GM19328 (cell line): ENCODE measurements at regions not wholly inside any gene's neighbourhood (a gene's known extent, or its start where the extent isn't known, plus 50 kb on each side); places are given as distances from the start of the nearest gene placed in this dataset.
"Not testable (repeated sequence)": the region's sequence is repeated elsewhere in the genome, so short reads cannot be mapped to it uniquely, and the experiment has no call there.

Experiments
- ATAC-seq: cut with Tn5 transposase; IDR thresholded peaks from one replicate; pipeline ENCODE4 v1.9.1; 2021; ENCODE audit warnings: mild to moderate bottlenecking, moderate library complexity; ENCODE audit not compliant: unreplicated experiment

DNA sequence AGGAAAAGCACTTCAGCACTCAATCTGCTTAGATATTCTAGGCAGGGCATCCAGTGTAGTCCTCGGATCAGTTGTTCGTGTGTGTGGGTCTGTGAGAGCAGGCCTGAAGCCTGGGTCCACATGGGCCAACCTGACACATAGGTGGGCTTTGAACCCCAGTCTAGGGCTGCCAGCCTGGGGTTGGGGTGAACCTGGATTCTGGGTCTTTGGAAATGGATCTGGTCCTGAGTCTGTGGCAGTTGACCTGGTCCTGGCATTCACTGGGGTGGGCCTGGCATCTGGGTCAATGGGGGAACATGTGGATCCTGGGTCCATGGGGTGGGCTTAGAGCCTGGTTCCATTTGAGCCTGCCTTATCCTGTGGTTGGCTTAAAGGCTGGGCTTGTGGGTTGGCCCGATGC, 492.6 kb upstream of the MAN1A1 start:
- no peak for ATAC-seq

DNA sequence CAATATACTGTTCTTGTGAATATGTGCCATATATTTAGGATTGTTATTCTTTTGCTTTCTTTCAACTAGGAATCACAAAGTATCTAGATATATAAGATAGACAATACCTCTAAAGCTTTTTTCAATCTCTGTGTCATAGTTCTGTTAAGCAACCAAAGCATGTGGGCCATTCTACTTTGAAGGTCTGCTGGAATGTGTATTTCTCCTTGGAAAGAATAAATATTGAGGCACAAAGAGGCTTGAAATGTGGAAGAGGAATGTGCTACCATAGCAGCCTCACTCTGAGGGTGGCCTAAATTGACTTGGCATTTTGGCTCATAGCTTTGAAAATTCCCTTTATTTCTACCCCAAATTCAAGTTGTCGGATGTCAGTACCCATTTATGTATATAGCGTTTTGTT, 488.5 kb upstream of the MAN1A1 start:
- ATAC-seq = no peak

DNA sequence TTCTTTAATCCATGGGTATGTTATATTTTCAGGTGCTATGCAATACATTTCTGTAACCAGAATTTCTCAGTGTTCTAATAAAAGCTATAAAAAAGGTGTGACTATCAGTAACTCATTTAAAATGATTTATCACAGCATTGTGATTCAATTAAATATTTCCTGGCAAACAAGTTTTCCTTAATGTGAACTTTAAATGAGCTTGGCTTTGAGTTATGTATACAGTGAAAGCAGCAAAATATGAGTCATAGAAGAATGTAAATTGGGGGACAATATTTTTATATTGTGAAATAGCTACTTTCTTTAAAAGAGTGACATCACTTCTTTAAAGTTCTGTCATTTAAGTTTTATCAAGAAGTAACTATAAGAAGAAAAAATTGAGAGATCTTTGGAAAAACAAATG, 484.9 kb upstream of the MAN1A1 start:
- no peak for ATAC-seq

DNA sequence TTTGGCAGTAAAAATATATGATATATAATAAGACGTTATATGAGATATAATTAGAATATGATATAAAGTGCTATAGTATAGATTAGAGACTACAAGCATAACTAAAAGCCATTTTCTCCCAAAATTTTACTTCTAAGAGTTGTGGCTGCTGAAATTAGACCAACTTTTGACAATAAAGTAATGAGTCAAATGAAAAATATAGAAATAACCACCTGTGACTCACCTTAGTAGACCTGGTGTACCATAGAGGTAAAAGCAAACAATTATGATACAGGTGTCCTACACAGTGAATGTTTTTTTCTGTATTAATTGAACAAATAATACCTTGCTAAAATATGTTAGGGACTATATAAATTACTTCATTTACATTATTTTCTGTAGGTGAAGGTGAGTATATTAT, 482.9 kb upstream of the MAN1A1 start:
- no peak for ATAC-seq

DNA sequence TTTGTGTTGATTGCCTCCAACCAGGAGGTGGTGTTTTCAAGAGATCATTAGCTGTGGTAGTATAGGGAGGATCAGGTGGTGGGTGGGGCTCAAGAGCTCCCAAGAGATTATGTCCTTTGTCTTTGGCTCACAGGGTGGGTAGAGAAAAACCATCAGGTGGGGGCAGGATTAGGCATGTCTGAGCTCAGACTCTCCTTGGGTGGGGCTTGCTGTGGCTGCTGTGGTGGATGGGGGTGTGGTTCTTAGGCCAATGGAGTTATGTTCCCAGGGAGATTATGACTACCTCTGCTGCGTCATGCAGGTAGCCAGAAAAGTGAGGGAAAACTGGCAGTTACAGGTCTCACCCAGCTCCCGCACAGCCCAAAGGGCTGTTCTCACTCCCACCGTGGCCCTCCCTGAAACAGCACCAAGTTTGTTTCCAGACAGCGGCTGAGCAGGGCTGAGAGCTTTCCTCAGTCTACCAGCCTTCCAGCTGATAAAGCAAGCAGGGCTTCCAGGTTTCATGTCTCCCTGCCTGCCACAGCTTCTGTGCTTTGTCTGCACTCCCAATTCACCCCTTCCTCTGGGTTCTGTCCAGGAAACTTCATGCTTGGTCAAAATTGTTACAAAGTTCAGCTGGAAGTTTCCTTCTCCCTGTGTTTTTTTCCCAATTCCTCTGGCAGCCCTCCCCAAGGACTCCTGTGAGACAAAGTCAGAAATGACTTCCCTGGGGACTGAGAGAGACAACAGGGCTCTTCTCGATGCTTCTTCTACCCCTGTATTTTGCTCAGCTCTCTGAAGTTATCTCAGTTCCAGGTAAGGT, 481.1 kb upstream of the MAN1A1 start:
- no peak for ATAC-seq

DNA sequence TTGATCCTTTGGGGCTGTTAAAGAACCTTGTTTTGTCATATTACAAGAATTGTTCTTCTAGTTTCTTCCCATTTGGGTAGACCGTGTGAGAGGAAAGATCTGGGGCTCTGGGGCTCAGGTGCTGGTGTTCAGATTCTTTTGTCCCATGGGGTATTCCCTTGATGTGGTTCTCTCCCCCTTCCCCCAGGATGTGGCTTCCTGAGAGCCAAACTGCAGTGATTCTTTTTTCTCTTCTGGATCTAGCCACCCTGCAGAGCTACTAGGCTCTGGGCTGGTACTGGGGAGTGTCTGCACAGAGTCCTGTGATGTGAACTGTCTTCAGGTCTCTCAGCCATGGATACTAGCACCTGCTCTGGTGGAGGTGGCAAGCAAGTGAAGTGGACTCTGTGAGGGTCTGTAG, 480.5 kb upstream of the MAN1A1 start:
- ATAC-seq = no peak

DNA sequence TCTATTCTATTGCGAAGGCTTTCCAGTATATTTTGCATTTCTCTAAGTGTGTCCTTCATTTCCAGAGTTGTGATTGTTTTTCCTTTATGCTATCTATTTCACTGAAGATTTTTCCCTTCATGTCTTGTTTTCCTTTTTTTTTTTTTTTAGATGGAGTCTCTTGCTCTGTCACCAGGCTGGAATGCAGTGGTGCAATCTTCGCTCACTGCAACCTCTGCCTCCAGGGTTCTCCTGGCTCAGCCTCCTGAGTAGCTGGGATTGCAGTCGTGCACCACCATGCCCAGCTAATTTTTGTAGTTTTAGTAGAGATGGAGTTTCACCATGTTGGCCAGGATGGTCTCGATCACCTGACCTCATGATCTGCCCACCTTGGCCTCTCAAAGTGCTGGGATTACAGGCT, 479.9 kb upstream of the MAN1A1 start:
- not testable (repeated sequence) for ATAC-seq

DNA sequence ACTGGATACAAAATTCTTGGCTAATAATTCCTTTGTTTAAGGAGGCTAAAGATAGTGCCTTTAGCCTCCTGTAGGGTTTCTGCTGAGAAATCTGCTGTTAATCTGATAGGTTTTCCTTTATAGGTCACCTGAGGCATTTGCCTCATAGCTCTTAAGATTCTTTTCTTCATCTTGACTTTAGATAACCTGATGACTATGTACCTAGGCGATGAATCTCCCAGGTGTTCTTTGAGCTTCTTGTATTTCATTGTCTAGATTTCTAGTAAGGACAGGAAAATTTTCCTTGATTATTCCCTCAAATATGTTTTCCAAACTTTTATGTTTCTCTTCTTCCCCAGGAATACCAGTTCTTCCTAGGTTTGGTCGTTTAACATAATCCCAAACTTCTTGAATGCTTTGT, 479.4 kb upstream of the MAN1A1 start:
- ATAC-seq = no peak

DNA sequence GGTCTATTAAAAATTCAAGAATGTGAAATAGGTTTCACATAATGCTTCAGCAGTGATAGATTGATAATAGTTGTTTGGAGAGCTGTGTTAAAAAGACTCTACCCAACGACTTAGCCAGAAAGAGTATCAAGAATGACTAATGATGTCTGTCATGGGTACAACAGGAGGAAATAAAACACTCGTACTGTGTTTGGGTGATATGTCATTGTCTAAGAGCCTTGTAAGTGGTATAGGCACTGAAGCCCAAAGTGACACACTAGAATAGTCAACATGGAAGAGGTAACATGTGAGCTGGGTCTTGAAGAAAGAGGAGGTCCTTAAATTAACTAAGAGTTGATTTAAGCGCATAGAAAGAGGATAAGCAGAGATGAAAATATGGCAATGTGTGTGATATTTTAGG, 471.8 kb upstream of the MAN1A1 start:
- ATAC-seq = no peak

DNA sequence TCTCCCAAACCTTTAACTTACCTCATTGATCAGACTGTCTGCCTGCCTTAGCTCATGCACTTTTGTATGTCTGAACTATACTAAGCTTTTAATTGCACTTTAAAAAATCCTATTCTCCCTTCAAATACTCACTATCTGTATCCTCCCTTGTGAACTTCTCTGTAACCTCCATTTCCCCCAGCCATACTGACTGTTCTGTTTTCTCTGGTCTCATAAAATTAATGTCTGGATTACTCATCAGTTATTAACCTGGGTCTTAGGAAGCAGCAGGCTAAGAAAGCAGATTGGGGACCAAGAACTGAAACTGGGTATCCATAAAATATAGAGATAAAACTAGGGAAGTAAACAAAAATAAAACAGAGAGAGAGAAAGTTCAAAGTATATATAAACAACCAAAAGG, 469.3 kb upstream of the MAN1A1 start:
- ATAC-seq = no peak

DNA sequence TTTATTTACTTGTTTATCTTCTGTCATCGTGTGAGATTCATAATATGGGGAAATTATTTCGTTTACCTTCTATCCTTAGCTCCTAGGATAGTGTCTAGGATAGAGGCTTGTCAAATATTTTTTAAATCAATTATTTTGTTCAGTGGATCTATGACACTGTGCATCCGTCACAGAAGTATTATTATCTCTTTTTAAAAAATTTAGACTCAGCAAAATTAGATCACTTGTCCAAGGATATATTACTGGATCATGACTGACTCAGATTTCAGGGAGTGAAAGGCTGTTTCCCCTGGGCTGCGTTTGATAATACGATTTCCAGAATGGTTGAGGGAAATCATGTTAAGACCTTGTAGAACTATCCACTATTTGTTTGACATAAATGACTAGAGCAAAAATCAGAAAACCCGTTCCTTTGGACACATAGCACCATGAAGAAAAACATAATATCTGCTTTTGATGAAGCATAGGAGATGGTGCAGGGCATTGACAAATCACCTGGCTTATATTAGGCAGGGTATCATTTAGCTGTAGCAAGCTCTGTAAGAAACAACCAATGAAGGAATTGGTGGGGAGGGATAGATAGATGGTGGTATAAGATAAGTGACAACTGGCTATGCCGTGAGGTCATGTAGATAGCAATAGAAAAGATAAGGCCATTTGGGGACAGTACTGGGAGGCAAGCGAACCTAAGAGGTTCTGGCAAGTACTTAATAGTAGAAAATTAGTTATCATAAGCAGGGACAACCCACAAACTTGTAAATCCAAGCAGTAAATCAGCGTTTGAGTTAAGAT, 465.2 kb upstream of the MAN1A1 start:
- ATAC-seq = no peak

DNA sequence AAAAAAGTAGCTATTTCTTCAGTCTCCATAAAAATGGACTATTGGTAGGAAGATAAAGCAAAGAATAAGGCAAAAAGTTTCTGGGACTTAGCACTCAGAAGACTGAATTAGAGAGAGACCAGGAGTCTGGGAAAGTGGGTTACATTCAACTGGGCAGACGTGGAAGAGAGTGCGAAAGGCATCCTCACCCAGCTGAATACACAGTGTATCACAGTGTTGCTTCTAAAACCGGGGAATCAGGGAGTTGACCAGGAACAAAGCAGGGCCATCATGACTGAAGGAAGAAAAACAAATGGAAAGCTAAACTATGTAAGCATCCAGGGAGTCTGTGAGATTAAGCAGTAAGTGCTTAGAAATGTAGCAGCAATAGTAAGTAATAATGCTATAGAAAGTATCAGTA, 452.9 kb upstream of the MAN1A1 start:
- ATAC-seq = no peak

DNA sequence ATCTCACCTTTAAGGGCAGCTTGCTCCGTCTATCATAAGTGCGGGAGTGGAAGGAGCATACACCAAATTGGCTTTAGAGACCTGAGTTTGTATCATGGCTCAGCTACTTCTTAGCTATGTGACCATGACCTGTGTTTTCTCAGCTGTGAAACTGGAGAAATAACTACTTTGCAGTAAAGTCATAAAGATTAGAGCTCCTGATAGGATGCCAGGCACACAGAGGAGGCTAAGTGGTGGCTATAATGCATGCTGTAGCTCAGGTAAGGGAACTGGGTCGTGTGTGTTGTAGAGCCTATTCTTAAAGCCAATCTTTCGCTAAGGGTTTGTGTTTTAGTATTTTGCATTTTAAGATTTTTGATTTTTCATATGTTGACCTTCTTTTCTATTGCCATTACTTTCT, 451.5 kb upstream of the MAN1A1 start:
- ATAC-seq = no peak

DNA sequence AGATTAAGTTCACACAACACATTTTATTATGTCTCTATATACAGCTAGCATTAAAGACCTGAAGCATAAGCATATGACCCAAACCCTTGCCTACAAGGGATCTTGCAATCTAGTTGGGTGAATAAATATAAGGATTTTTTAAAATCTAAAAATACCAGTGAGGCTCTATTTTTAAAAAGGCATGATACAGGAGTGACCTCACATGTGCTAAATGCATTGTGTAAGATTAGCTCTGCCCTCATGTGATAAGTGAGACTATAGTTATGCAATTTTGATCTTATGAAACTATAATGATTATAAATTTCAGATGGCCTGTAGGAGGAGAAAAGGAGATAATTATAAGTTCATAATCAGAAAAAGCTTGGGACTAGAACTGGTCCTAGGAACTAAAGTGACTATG, 451.0 kb upstream of the MAN1A1 start:
- ATAC-seq = no peak

DNA sequence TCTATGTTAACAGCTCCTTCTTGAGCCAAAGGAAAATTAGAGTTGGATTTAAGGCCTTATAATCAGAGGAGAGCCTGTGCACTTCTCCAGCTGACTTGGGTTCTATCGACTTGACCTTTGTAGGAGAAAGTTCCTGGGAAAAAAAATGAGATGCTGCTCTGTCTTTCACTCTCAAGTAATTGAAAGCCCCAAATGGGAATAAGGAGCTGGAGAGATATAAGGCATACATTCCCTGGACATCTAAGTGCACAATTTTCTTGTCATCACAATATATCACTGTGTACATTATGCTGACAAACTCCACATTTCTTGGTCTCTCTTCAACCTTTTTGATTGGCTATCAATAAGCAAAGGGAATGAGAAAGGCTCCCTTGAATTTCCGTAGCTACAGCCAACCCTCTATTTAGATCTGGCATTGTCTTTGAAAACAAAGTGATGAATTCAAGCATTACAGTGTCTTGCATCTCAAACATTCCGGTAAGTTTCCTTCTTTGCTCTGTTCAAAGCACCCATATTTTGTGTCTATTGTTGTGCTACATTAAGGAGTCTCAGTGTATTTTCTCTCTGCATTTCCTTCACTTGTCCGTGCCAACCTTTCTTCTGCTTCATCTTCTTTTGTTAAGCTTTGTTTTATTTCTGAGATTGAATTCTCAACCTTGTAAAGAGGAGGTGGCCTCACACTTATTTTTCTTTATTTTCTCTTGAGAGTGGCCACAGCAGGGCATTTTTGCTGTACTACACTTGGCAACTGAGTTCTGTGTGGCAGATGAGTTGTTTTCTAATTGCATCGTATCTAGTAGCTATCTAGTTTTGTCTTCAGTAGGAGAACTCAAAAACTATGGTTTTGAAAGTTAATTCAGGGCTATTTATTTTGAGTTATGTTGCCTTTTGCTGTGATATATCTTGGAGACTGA, 450.3 kb upstream of the MAN1A1 start:
- ATAC-seq = no peak

DNA sequence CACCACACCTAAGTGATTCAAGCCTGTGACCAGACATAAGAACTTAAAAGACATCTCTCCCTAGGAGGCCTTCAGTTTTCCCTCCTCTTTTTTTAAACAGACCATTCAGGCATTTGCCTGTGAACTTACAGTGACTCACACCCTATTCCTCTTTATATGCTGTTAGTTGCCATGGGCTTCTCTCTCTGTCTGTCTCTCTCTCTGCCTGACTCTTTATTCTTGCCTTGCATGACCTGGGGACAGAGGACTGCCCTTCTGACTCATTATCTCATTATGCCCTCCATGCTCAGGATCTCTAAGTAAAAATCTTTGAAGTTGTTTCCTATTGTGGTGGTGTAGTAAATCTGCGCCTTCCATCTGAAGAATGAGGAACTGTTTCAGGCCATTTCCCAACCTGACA, 442.2 kb upstream of the MAN1A1 start:
- ATAC-seq = no peak

DNA sequence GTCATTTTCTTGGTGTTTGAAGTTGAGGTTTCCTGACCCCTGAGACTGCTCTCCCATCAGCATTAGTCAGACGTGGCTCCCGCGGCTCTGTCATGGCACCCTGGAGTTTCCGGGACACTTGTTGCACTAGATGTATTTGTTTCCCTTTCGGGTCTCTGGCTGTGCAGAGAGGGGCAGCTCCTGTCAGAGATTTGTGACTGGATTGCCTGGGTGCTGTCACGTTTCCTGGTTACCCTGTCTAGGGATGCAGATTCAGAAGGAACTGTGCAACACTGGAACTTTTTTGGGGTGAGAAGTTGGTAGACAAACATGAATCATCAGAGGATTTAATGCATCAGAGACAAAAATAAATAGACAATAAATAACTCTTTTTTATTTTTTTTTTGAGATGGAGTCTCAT, 431.8 kb upstream of the MAN1A1 start:
- ATAC-seq = no peak

DNA sequence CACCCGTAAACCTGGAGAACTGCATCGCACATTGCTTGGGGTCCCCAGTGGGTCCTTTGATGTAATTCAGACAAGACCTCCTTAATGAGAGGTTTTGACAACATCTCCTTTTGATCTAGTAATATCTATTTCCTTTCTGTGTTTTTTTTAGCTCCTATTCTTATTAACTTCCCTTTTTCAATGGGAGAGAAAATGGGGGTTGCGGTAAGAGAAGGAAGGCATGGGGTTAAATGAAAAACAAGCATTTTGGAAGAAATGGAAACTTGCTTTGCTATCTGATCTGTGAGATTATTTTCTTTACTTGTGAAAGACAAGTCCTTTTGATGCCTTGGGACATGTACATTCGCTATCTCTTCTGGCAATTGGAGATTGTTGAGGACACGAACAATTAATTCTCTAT, 418.6 kb upstream of the MAN1A1 start:
- no peak for ATAC-seq

DNA sequence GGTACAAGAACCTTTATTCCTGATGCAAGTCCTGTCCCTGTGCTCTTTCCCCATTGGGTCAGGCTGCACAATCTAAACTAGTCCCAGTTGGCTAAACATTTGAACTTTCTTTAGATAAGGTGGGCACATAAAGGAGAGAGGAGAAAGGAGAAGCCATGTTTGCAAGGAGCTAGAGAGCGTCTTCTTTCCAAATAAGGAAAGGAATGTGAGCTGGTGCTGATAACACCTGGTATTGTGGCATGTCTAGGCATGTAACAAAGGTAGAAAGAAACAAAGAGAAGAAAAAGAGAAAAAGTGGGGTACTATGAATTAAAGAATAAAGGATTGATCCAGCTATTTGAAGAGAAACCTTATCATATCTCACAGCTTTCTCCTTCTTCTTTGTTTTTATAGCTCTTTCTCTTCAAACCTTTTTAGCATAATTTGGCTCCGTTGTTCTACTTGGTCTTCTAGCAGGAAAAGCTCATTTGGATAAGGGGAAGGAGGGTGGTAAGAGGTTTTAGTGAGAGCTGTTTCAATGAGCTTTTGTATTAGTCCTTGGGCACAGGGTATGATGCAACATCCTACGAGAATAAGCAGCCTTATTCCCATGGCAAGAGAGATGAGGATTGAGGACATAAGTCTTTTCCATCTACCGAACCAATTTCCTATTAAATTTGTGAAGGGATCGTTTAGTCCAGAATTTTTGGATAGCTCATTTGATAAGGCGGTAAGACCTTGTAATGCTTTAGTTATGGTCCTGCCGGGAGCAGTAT, 415.5 kb upstream of the MAN1A1 start:
- no peak for ATAC-seq

DNA sequence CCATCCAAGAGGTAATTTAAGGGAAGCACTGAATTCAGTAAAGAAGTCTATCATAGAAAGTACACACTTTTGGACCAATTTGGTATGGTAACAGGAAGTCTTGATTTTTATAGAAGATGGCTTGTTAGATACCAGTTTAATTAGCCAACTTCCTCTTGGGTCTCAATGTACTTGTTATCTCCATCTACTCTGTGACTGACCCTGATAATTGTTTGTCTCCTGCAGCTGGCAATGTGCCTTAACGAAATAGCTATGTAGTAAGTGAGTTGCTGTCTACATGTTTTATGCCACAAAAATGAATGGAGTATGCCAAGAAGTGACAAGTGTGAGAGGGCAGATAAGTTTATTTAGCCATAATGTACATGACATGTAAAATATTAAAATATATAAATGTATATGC, 410.5 kb upstream of the MAN1A1 start:
- ATAC-seq = no peak

DNA sequence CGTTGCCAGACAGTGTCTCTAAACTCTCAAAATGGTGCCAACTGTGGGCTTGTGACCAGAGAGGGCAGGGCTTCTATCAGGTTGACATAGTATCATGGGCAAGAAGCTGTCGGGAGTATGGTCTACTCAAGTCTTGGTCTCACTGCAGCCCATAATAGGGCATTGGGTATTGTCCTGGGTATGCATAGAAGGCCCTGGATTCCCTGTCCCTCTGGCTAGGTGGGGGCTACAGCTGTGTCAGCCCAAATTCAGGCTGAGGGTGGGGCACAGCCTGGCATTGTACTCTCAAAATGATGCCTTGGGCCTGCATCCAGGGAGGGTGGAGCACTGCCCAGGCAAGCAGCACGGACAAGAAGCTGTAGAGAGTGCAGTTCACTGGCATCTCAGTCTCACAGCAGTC, 408.8 kb upstream of the MAN1A1 start:
- no peak for ATAC-seq
